A673 (cell line): ENCODE measurements at regions not wholly inside any gene's neighbourhood (a gene's known extent, or its start where the extent isn't known, plus 50 kb on each side); places are given as distances from the start of the nearest gene placed in this dataset.

ENCODE experiments used
- EZH2 ChIP-seq: fragments of 200-600 bp; sonication (generic); IDR thresholded peaks from 2 replicates; pipeline ENCODE4 v1.6.1; 2017; ENCODE audit warnings: borderline replicate concordance, low read depth, mild to moderate bottlenecking, mixed read lengths, antibody characterized with exemption, low read length; ENCODE audit not compliant: poor library complexity, severe bottlenecking
- TF ChIP-seq, protein P1 (sequence below): fragments of 300-800, 200-600 bp; sonication (generic); conservative IDR thresholded peaks from 2 replicates; pipeline ENCODE4 v1.5.1; 2017; ENCODE audit warnings: low read depth, mild to moderate bottlenecking, antibody characterized with exemption, low read length, moderate library complexity, mixed read lengths

GRCh38 chr10:31261511-31262311 lies 57.3 kb upstream of the ZEB1 start:
- TF ChIP-seq, protein P1, sequence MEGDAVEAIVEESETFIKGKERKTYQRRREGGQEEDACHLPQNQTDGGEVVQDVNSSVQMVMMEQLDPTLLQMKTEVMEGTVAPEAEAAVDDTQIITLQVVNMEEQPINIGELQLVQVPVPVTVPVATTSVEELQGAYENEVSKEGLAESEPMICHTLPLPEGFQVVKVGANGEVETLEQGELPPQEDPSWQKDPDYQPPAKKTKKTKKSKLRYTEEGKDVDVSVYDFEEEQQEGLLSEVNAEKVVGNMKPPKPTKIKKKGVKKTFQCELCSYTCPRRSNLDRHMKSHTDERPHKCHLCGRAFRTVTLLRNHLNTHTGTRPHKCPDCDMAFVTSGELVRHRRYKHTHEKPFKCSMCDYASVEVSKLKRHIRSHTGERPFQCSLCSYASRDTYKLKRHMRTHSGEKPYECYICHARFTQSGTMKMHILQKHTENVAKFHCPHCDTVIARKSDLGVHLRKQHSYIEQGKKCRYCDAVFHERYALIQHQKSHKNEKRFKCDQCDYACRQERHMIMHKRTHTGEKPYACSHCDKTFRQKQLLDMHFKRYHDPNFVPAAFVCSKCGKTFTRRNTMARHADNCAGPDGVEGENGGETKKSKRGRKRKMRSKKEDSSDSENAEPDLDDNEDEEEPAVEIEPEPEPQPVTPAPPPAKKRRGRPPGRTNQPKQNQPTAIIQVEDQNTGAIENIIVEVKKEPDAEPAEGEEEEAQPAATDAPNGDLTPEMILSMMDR: no peak
- TF ChIP-seq EZH2: no peak
